ENCODE measurements at regions not wholly inside any gene's neighbourhood (a gene's known extent, or its start where the extent isn't known, plus 50 kb on each side); places are given as distances from the start of the nearest gene placed in this dataset.

- Histone ChIP-seq H3K27ac (no peak overlapping the region), H3K9me3 (no peaks in the 10 kb centered on the region), H3K36me3 (no peaks in the 10 kb centered on the region), H3K27me3 (replicated peaks; ENCODE audit: insufficient read depth) (no peaks in the 10 kb centered on the region), H3K4me3 (no peak overlapping the region), H3K4me1 (replicated peaks) (no peaks in the 10 kb centered on the region)
- intact Hi-C loops (cut with DNase I): no loop called here
- 35% methylated on average over 3 of the region's 3 CpGs for WGBS
- no peak for DNase-seq (ENCODE audit: low spot score)
- TF ChIP-seq POLR2AphosphoS5 (IDR thresholded peaks at IDR 0.05) (no peak), POLR2A (IDR thresholded peaks at IDR 0.05) (no peak), CTCF (IDR thresholded peaks at IDR 0.05) (no peak)
Measured at GRCh38 chr4:79613269-79613935, 205.4 kb upstream of the GK2 start.

- no peaks in the 10 kb centered on the region for H3K4me1 ChIP-seq (replicated peaks)
- intact Hi-C loops (cut with DNase I): no loop called here
- no peak overlapping the region for H3K27ac ChIP-seq
- no peaks in the 10 kb centered on the region for H3K36me3 ChIP-seq
- H3K27me3 ChIP-seq (replicated peaks; ENCODE audit: insufficient read depth): no peaks in the 10 kb centered on the region
- no peak for DNase-seq (ENCODE audit: low spot score)
- no peak for TF ChIP-seq CTCF (IDR thresholded peaks at IDR 0.05)
- TF ChIP-seq POLR2A (IDR thresholded peaks at IDR 0.05): no peak
- TF ChIP-seq POLR2AphosphoS5 (IDR thresholded peaks at IDR 0.05): no peak
- H3K4me3 ChIP-seq: no peak overlapping the region
- WGBS: 90% methylated on average over 5 of the region's 5 CpGs
- no peaks in the 10 kb centered on the region for H3K9me3 ChIP-seq
Measured at GRCh38 chr4:79611026-79611425, 203.0 kb upstream of the GK2 start.

- TF ChIP-seq POLR2A (IDR thresholded peaks at IDR 0.05) (no peak), CTCF (IDR thresholded peaks at IDR 0.05) (no peak), POLR2AphosphoS5 (IDR thresholded peaks at IDR 0.05) (peak; percentile 41)
- no peak for DNase-seq (ENCODE audit: low spot score)
- intact Hi-C loops (cut with DNase I): no loop called here
Measured at GRCh38 chr4:79609817-79610216, 201.8 kb upstream of the GK2 start.

GRCh38 chr4:79607979-79608378 lies 200.0 kb upstream of the GK2 start:
- H3K36me3 ChIP-seq: no peaks in the 10 kb centered on the region
- DNase-seq (ENCODE audit: low spot score): no peak
- no peak overlapping the region for H3K27ac ChIP-seq
- H3K27me3 ChIP-seq (replicated peaks; ENCODE audit: insufficient read depth): no peaks in the 10 kb centered on the region
- H3K9me3 ChIP-seq: no peaks in the 10 kb centered on the region
- no peak for TF ChIP-seq CTCF (IDR thresholded peaks at IDR 0.05)
- no peak for TF ChIP-seq POLR2A (IDR thresholded peaks at IDR 0.05)
- TF ChIP-seq POLR2AphosphoS5 (IDR thresholded peaks at IDR 0.05): no peak
- H3K4me1 ChIP-seq (replicated peaks): no peaks in the 10 kb centered on the region
- WGBS: 79% methylated on average over 1 of the region's 1 CpG
- intact Hi-C loops (cut with DNase I): no loop called here
- no peak overlapping the region for H3K4me3 ChIP-seq

More at GRCh38 chr4:79609817-79610216, 201.8 kb upstream of the GK2 start:
- H3K36me3 ChIP-seq: no peaks in the 10 kb centered on the region
- no peaks in the 10 kb centered on the region for H3K27me3 ChIP-seq (replicated peaks; ENCODE audit: insufficient read depth)
- 42% methylated on average over 2 of the region's 2 CpGs for WGBS
- H3K27ac ChIP-seq: no peak overlapping the region
- no peak overlapping the region for H3K4me3 ChIP-seq
- H3K9me3 ChIP-seq: no peaks in the 10 kb centered on the region
- no peaks in the 10 kb centered on the region for H3K4me1 ChIP-seq (replicated peaks)

- H3K9me3 ChIP-seq: no peaks in the 10 kb centered on the region
Measured at GRCh38 chr4:79604152-79604551, 196.1 kb upstream of the GK2 start.

More at GRCh38 chr4:79604152-79604551, 196.1 kb upstream of the GK2 start:
- intact Hi-C loops (cut with DNase I): no loop called here
- TF ChIP-seq CTCF (IDR thresholded peaks at IDR 0.05) (no peak), POLR2A (IDR thresholded peaks at IDR 0.05) (no peak), POLR2AphosphoS5 (IDR thresholded peaks at IDR 0.05) (no peak)
- Histone ChIP-seq H3K4me3 (no peak overlapping the region), H3K36me3 (no peaks in the 10 kb centered on the region), H3K4me1 (replicated peaks) (peaks cover 6% of the 10 kb centered on the region), H3K27me3 (replicated peaks; ENCODE audit: insufficient read depth) (no peaks in the 10 kb centered on the region), H3K27ac (no peak overlapping the region)
- no peak for DNase-seq (ENCODE audit: low spot score)
